ENCODE measurements at regions not wholly inside any gene's neighbourhood (a gene's known extent, or its start where the extent isn't known, plus 50 kb on each side); places are given as distances from the start of the nearest gene placed in this dataset.
"Not testable (repeated sequence)": the region's sequence is repeated elsewhere in the genome, so short reads cannot be mapped to it uniquely, and the experiment has no call there.

GRCh38 chr18:66972681-66973080 is 368.8 kb upstream of the CDH19 start:
- no peak for ATAC-seq
- Mint-ChIP-seq H3K36me3 (no peaks in the 10 kb centered on the region), H3K9me3 (peaks cover 5 to 9% of the 10 kb centered on the region in 2 donors), H3K27ac (no peak overlapping the region)
- no peak for DNase-seq (ENCODE audit: low spot score in 2 of 2)

DNA sequence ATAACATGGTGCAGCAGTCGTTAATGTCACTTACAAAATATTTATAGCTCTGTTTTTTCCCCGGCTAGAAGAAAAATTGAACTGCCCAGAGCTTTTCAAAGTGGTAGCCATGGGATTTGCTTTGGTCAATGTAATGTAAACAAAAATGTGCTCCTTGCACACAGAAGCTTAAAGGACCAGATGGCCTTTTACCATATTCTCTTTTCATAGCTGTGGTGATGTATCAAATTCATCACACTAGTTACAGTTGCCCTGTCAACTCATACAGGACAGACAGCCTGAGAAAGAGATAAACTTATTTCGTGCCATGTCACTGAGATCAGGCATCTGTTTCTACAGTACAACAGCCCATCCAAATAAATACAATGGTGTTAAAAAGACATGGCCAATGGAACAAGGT is 368.1 kb upstream of the CDH19 start:
- ATAC-seq (no peak), DNase-seq (ENCODE audit: low spot score in 2 of 2) (no peak)
- Mint-ChIP-seq H3K9me3 (peaks cover 5 to 9% of the 10 kb centered on the region in 2 donors), H3K27ac (no peak overlapping the region), H3K36me3 (no peaks in the 10 kb centered on the region)

DNA sequence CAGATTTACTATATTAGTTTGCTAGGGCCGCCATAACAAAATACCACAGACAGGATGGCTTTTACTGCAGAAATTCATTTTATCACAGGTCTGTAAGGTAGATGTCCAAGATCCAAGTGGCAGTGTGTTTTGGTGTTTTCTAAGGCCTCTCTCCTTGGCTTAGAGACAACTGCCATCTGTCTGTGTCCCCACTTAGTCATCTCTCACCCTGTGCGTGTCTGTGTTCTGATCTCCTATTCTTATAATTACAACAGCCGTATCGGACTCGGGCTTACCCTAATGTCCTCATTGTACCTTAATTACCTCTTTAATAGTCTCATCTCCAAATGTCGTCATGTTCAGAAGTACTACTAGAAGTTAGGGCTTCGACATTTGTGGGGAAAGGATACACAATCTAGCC is 362.3 kb upstream of the CDH19 start:
- Mint-ChIP-seq H3K36me3 (no peaks in the 10 kb centered on the region), H3K9me3 (peaks cover 0 to 4% of the 10 kb centered on the region in 2 donors), H3K27ac (no peak overlapping the region)
- no peak for DNase-seq (ENCODE audit: low spot score in 2 of 2)
- no peak for ATAC-seq

DNA sequence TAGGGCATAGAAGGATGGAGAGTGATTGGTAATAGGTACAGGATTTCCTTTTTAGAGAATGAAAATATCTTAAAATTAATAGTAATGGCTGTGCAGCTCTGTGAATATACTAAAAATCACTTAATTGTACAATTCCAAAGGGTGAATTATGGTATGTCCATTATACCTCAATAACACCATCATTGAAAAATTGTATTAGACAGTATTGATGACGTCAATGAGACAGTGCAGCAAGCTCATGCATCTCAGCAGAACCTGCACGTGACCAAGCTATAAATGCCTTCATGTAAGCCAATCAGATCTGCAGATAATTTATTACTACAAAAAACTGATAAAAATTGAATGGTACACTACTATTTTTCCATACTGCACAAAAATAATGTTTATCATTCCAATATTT is 354.4 kb upstream of the CDH19 start:
- no peaks in the 10 kb centered on the region for H3K36me3 Mint-ChIP-seq
- H3K9me3 Mint-ChIP-seq = no peaks in the 10 kb centered on the region
- DNase-seq (ENCODE audit: low spot score in 2 of 2) (no peak), ATAC-seq (no peak)
- no peak overlapping the region for H3K27ac Mint-ChIP-seq

- H3K36me3 Mint-ChIP-seq = no peaks in the 10 kb centered on the region
- DNase-seq (ENCODE audit: low spot score in 2 of 2) (no peak), ATAC-seq (no peak)
- no peak overlapping the region for H3K27ac Mint-ChIP-seq
- peaks cover 10 to 14% of the 10 kb centered on the region in 2 donors for H3K9me3 Mint-ChIP-seq
Observed at GRCh38 chr18:66951750-66952149, 347.9 kb upstream of the CDH19 start.

DNA sequence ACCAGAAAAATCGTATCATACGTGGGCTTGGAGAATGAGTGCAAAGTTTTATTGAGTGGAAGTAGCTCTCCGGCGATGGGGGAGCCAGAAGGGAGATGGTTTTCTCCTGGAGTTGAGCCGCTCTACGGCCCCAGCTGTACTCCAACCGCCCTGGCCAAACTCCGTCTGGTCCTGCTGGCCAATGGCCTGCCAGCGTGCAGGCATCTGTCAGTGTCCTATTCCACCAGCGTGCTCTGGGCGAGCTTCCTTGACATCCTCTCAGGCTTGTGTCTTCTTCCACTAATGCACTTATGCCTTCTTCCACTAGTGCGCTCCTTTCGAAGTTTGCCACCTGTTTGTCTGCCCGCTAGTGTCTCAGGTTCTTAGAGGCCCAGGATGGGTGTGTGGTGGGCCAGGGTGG is 345.5 kb upstream of the CDH19 start:
- H3K27ac Mint-ChIP-seq = no peak overlapping the region
- no peak for DNase-seq (ENCODE audit: low spot score in 2 of 2)
- H3K36me3 Mint-ChIP-seq = no peaks in the 10 kb centered on the region
- peaks cover 11 to 16% of the 10 kb centered on the region in 2 donors for H3K9me3 Mint-ChIP-seq
- ATAC-seq = no peak

DNA sequence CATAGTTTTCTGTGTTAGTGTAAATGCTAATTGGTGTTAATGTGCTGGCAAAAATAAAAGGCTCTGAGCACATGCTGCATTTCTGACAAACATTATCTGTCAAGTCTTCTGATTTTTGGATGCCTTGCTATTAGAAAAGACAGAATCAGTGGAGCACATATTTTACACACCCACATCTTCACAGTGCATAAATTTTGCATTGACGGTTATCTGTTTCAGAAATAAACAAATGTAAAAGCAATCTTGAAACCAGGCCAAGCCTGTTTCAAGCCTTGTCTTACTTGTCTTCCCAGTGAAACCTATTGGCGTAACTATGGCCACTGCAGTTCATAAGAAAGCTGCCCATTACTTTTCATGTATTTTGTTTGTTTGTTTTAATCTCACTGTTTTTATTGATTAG is 333.7 kb upstream of the CDH19 start:
- no peaks in the 10 kb centered on the region for H3K36me3 Mint-ChIP-seq

GRCh38 chr18:66931010-66931409 is 327.1 kb upstream of the CDH19 start:
- DNase-seq (ENCODE audit: low spot score in 2 of 2) (no peak), ATAC-seq (no peak)
- Mint-ChIP-seq H3K36me3 (no peaks in the 10 kb centered on the region), H3K27ac (no peak overlapping the region), H3K9me3 (peaks cover 10 to 20% of the 10 kb centered on the region in 2 donors)

More for the DNA sequence above, 333.7 kb upstream of the CDH19 start:
- ATAC-seq = no peak
- DNase-seq (ENCODE audit: low spot score in 2 of 2) = no peak
- peaks cover 6 to 9% of the 10 kb centered on the region in 2 donors for H3K9me3 Mint-ChIP-seq
- H3K27ac Mint-ChIP-seq = no peak overlapping the region

- Mint-ChIP-seq H3K36me3 (no peaks in the 10 kb centered on the region), H3K27ac (no peak overlapping the region), H3K9me3 (no peaks in the 10 kb centered on the region)
- ATAC-seq = no peak
- no peak for DNase-seq (ENCODE audit: low spot score in 2 of 2)
Observed at GRCh38 chr18:66916834-66917233, 312.9 kb upstream of the CDH19 start.

GRCh38 chr18:66900837-66901236 is 296.9 kb upstream of the CDH19 start:
- Mint-ChIP-seq H3K36me3 (no peaks in the 10 kb centered on the region), H3K9me3 (no peaks in the 10 kb centered on the region), H3K27ac (no peak overlapping the region)
- DNase-seq (ENCODE audit: low spot score in 2 of 2) = no peak
- ATAC-seq = no peak

GRCh38 chr18:66895631-66896030 is 291.7 kb upstream of the CDH19 start:
- no peak for ATAC-seq
- Mint-ChIP-seq H3K9me3 (no peaks in the 10 kb centered on the region), H3K27ac (no peak overlapping the region), H3K36me3 (no peaks in the 10 kb centered on the region)
- no peak for DNase-seq (ENCODE audit: low spot score in 2 of 2)

GRCh38 chr18:66894851-66895250 is 291.0 kb upstream of the CDH19 start:
- ATAC-seq = no peak
- H3K27ac Mint-ChIP-seq = no peak overlapping the region
- no peaks in the 10 kb centered on the region for H3K36me3 Mint-ChIP-seq
- no peak for DNase-seq (ENCODE audit: low spot score in 2 of 2)
- peaks cover 0 to under 1% of the 10 kb centered on the region in 2 donors for H3K9me3 Mint-ChIP-seq

DNA sequence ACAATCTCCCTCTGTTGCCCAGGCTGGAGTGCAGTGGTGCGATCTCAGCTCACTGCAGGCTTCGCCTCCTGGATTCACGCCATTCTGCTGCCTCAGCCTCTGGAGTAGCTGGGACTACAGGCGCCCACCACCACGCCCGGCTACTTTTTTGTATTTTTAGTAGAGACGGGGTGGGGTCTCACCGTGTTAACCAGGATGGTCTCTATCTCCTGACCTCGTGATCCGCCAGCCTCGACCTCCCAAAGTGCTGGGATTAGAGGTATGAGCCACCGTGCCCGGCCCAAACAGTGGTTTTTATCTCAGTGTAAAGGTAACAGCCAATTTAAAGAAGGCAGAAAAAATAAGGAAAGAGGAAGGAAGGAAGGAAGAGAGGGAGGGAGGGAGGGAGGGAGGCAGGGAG is 288.5 kb upstream of the CDH19 start:
- DNase-seq (ENCODE audit: low spot score in 2 of 2); H3K27ac Mint-ChIP-seq; H3K9me3 Mint-ChIP-seq; H3K36me3 Mint-ChIP-seq; ATAC-seq: not testable (repeated sequence)

GRCh38 chr18:66874812-66875474 is 271.1 kb upstream of the CDH19 start:
- no peak for DNase-seq (ENCODE audit: low spot score in 2 of 2)
- ATAC-seq = no peak
- Mint-ChIP-seq H3K27ac (no peak overlapping the region), H3K9me3 (peaks cover 0 to under 1% of the 10 kb centered on the region in 2 donors), H3K36me3 (no peaks in the 10 kb centered on the region)

DNA sequence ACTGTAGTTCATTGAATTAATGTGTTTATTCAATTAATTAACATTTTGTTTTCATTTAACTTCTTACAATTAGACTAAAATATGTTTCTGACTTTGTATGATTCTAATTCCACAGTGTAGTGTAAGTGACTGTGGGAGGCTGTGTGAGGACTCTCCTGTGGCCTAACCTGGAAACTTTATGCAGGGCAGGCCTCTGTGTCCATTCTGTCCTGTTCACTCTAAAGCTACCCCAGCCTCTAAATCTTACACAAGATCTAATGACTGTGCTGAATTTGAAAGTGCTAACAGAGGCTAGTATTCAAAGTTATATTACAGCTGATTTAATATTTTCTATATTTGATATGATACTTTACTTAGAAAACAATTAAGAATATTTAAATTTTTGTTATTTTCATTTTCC is 270.5 kb upstream of the CDH19 start:
- Mint-ChIP-seq H3K27ac (no peak overlapping the region), H3K9me3 (peaks cover 0 to 5% of the 10 kb centered on the region in 2 donors), H3K36me3 (no peaks in the 10 kb centered on the region)
- DNase-seq (ENCODE audit: low spot score in 2 of 2) = no peak
- ATAC-seq = no peak

GRCh38 chr18:66873899-66874298 is 270.0 kb upstream of the CDH19 start:
- H3K27ac Mint-ChIP-seq = no peak overlapping the region
- no peak for DNase-seq (ENCODE audit: low spot score in 2 of 2)
- no peak for ATAC-seq
- H3K36me3 Mint-ChIP-seq = no peaks in the 10 kb centered on the region
- peaks cover 0 to 5% of the 10 kb centered on the region in 2 donors for H3K9me3 Mint-ChIP-seq

GRCh38 chr18:66872277-66872676 is 268.4 kb upstream of the CDH19 start:
- H3K9me3 Mint-ChIP-seq = peaks cover 0 to 5% of the 10 kb centered on the region in 2 donors
- ATAC-seq (no peak), DNase-seq (ENCODE audit: low spot score in 2 of 2) (no peak)
- no peaks in the 10 kb centered on the region for H3K36me3 Mint-ChIP-seq
- no peak overlapping the region for H3K27ac Mint-ChIP-seq

DNA sequence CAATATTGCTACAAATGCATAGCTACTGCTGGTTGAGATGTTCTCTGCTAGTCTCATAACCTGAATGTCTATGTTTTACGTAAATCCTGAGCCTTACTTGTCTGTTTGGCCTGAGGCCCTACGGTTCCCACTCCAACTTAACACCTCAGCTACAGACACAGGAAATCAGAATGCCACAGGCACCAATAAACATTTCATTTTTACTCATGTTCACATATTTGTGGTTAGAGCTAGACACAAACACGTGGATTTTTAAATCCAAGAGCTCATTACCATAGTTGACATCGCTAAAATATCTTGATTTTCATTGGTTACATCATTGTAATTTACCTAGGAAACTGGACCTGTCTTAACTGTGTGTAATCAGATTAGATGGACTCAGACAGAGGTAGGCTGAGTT is 263.8 kb upstream of the CDH19 start:
- H3K27ac Mint-ChIP-seq = no peak overlapping the region
- no peaks in the 10 kb centered on the region for H3K36me3 Mint-ChIP-seq
- ATAC-seq (no peak), DNase-seq (ENCODE audit: low spot score in 2 of 2) (no peak)
- H3K9me3 Mint-ChIP-seq = peaks cover 4 to 5% of the 10 kb centered on the region in 2 donors

Data from activated naive CD4-positive, alpha-beta T cell treated with anti-CD3 and anti-CD28 coated beads, Interleukin-2, amount 50 U/mL, for 72 hours (primary cell).